IMR-90 (cell line): ENCODE measurements at regions not wholly inside any gene's neighbourhood (a gene's known extent, or its start where the extent isn't known, plus 50 kb on each side); places are given as distances from the start of the nearest gene placed in this dataset.

Experiments
- ATAC-seq: fragments of 200-7000 bp; cut with Tn5 transposase; 2 replicates; pipeline ENCODE4 v1.9.1; 2020; ENCODE audit warnings: low read depth, mild to moderate bottlenecking, moderate library complexity
- BruUV-seq: library from RNA; stranded (reverse); fragments of 400-500 nt; replicated peaks from 2 replicates; lab custom pipeline; 2021; lab: Mats Ljungman, UMichigan
- CTCF ChIA-PET: fragments of 300-600 bp; formaldehyde crosslinking; extraction: SDS; loops from one replicate; lab custom pipeline; 2021; ENCODE audit warnings: antibody characterized with exemption; lab: Yijun Ruan, JAX
- POLR2A ChIA-PET: fragments of 300-600 bp; sonication (Branson Sonifier 250); formaldehyde crosslinking; loops from one replicate; lab custom pipeline; 2022; ENCODE audit warnings: antibody characterized with exemption; ENCODE audit not compliant: unreplicated experiment; lab: Charles Lee
- DNase-seq: peaks from one replicate; pipeline ENCODE4 v3.0.0; 2013
- H2AFZ ChIP-seq: replicated peaks from 2 replicates; pipeline ENCODE3; 2013; ENCODE audit warnings: low read length, mild to moderate bottlenecking; ENCODE audit not compliant: poor library complexity
- H2AK5ac ChIP-seq: 2 replicates; pipeline ENCODE4 v1.6.1; 2013; ENCODE audit warnings: low read depth, low read length, inconsistent platforms
- H2AK9ac ChIP-seq: replicated peaks from 2 replicates; pipeline ENCODE3; 2013; ENCODE audit warnings: mild to moderate bottlenecking, low read depth, low read length, moderate library complexity; ENCODE audit not compliant: poor library complexity
- H2BK120ac ChIP-seq: 2 replicates; pipeline ENCODE4 v1.6.1; 2013; ENCODE audit warnings: low read depth, low read length, inconsistent platforms
- H2BK15ac ChIP-seq: 3 replicates; pipeline ENCODE4 v1.6.1; 2013; ENCODE audit warnings: low read depth, low read length, inconsistent platforms
- H2BK20ac ChIP-seq: 2 replicates; pipeline ENCODE4 v1.6.1; 2013; ENCODE audit warnings: low read depth, mild to moderate bottlenecking, inconsistent platforms, low read length, moderate library complexity
- H2BK5ac ChIP-seq: 2 replicates; pipeline ENCODE4 v1.6.1; 2013; ENCODE audit warnings: mild to moderate bottlenecking, low read depth, low read length, inconsistent platforms; ENCODE audit not compliant: poor library complexity, severe bottlenecking
- H3K14ac ChIP-seq: replicated peaks from 2 replicates; pipeline ENCODE4 v1.6.1; 2013; ENCODE audit warnings: low read depth, low read length, inconsistent platforms
- H3K18ac ChIP-seq: 2 replicates; pipeline ENCODE4 v1.6.1; 2013; ENCODE audit warnings: low read depth, low read length, control low read depth
- H3K23ac ChIP-seq: 2 replicates; pipeline ENCODE4 v1.6.1; 2013; ENCODE audit warnings: low read depth, low read length, inconsistent platforms
- H3K27ac ChIP-seq: 2 replicates; pipeline ENCODE4 v1.5.1; 2013; ENCODE audit warnings: mild to moderate bottlenecking, control low read depth, low read length; ENCODE audit not compliant: insufficient read depth
- H3K27me3 ChIP-seq: 2 replicates; pipeline ENCODE4 v1.6.1; 2013; ENCODE audit warnings: low read length; ENCODE audit not compliant: control insufficient read depth, insufficient read depth
- H3K36me3 ChIP-seq: 2 replicates; pipeline ENCODE4 v1.6.1; 2013; ENCODE audit warnings: low read length, mixed read lengths; ENCODE audit not compliant: control insufficient read depth, insufficient read depth
- H3K4ac ChIP-seq: 2 replicates; pipeline ENCODE4 v1.6.1; 2013; ENCODE audit warnings: low read depth, low read length, inconsistent platforms
- H3K4me1 ChIP-seq: 2 replicates; pipeline ENCODE4 v1.6.1; 2013; ENCODE audit warnings: low read length, mixed read lengths; ENCODE audit not compliant: control insufficient read depth, insufficient read depth
- H3K4me2 ChIP-seq: 2 replicates; pipeline ENCODE4 v1.6.1; 2013; ENCODE audit warnings: low read depth, mild to moderate bottlenecking, control low read depth, low read length, moderate library complexity
- H3K4me3 ChIP-seq: 2 replicates; pipeline ENCODE4 v1.5.1; 2013; ENCODE audit warnings: low read depth, mild to moderate bottlenecking, control low read depth, low read length, moderate library complexity; ENCODE audit not compliant: insufficient read depth
- H3K56ac ChIP-seq: 2 replicates; pipeline ENCODE4 v1.6.1; 2013; ENCODE audit warnings: low read length, inconsistent platforms; ENCODE audit not compliant: insufficient read depth; ENCODE audit errors: extremely low read depth
- H3K79me1 ChIP-seq, 2 experiments: 2 replicates each; pipeline ENCODE4 v1.6.1; 2013; ENCODE audit warnings: low read length in 2 of 2, inconsistent platforms in 1 of 2, low read depth in 1 of 2
- H3K9ac ChIP-seq: 2 replicates; pipeline ENCODE4 v1.6.1; 2013; ENCODE audit warnings: low read depth, low read length, control low read depth
- H3K9me1 ChIP-seq: 2 replicates; pipeline ENCODE4 v1.6.1; 2013; ENCODE audit warnings: low read length, inconsistent platforms; ENCODE audit not compliant: insufficient read depth
- H3K9me3 ChIP-seq: 2 replicates; pipeline ENCODE4 v1.6.1; 2013; ENCODE audit warnings: low read length; ENCODE audit not compliant: control insufficient read depth, insufficient read depth
- H4K20me1 ChIP-seq: 2 replicates; pipeline ENCODE4 v1.6.1; 2013; ENCODE audit warnings: low read length, inconsistent platforms; ENCODE audit not compliant: insufficient read depth
- H4K5ac ChIP-seq: 2 replicates; pipeline ENCODE4 v1.6.1; 2013; ENCODE audit warnings: mild to moderate bottlenecking, low read depth, low read length, control low read depth
- H4K8ac ChIP-seq, 2 experiments: 2 replicates each; pipeline ENCODE4 v1.6.1; 2013; ENCODE audit warnings: low read depth in 2 of 2, low read length in 2 of 2, control low read depth in 1 of 2, inconsistent platforms in 1 of 2
- H4K91ac ChIP-seq: 2 replicates; pipeline ENCODE4 v1.6.1; 2013; ENCODE audit warnings: low read depth, low read length, inconsistent platforms; ENCODE audit not compliant: insufficient read depth
- BHLHE40 ChIP-seq: fragments of 150-350 bp; IDR thresholded peaks from 2 replicates; pipeline ENCODE4 v1.6.1; 2016; ENCODE audit warnings: mild to moderate bottlenecking, low read depth, low read length
- CEBPB ChIP-seq: IDR thresholded peaks from 2 replicates; pipeline ENCODE4 v1.6.1; 2012; ENCODE audit warnings: low read depth, low read length, improper control_type of control experiment
- CHD1 ChIP-seq: IDR thresholded peaks from 2 replicates; pipeline ENCODE4 v1.6.1; 2012; ENCODE audit warnings: low read depth, low read length, improper control_type of control experiment
- ELK1 ChIP-seq: fragments of 150-350 bp; IDR thresholded peaks from 2 replicates; pipeline ENCODE4 v1.6.1; 2016; ENCODE audit warnings: low read depth, mild to moderate bottlenecking, low read length, moderate library complexity, borderline replicate concordance
- FOS ChIP-seq: fragments of 150-350 bp; IDR thresholded peaks from 2 replicates; pipeline ENCODE4 v1.6.1; 2016; ENCODE audit warnings: low read depth, low read length
- MAZ ChIP-seq: IDR thresholded peaks from 2 replicates; pipeline ENCODE4 v1.6.1; 2012; ENCODE audit warnings: low read depth, mild to moderate bottlenecking, low read length, improper control_type of control experiment, moderate library complexity, borderline replicate concordance
- MXI1 ChIP-seq: IDR thresholded peaks from 2 replicates; pipeline ENCODE4 v1.6.1; 2012; ENCODE audit warnings: low read depth, mild to moderate bottlenecking, low read length, moderate library complexity, borderline replicate concordance
- POLR2A ChIP-seq: IDR thresholded peaks from 2 replicates; pipeline ENCODE4 v1.6.1; 2012; ENCODE audit warnings: mild to moderate bottlenecking, low read depth, low read length
- RAD21 ChIP-seq: IDR thresholded peaks from 2 replicates; pipeline ENCODE4 v1.6.1; 2012; ENCODE audit warnings: low read length, improper control_type of control experiment
- RCOR1 ChIP-seq: IDR thresholded peaks from 2 replicates; pipeline ENCODE4 v1.6.1; 2012; ENCODE audit warnings: mild to moderate bottlenecking, low read length, improper control_type of control experiment; ENCODE audit not compliant: insufficient replicate concordance
- dilution Hi-C: fragments of 300-500 bp; cut with HindIII; formaldehyde crosslinking; loops from one replicate; pipeline ENCODE4 v1.14.3; 2018; ENCODE audit warnings: low sequenced_read_pairs; ENCODE audit not compliant: unreplicated experiment
- in situ Hi-C: fragments of 300-500 bp; cut with MboI; formaldehyde crosslinking; loops from 3 replicates; pipeline ENCODE4 v1.14.3; 2019; ENCODE audit warnings: low sequenced_read_pairs, inconsistent platforms, mixed read lengths
- intact Hi-C: fragments of 100-400 bp; cut with micrococcal nuclease; formaldehyde crosslinking; loops from 2 replicates; pipeline ENCODE4 v1.10.0; 2022
- TF ChIP-seq, protein P1 (sequence below): fragments of 150-350 bp; IDR thresholded peaks from 2 replicates; pipeline ENCODE4 v1.6.1; 2017; ENCODE audit warnings: mild to moderate bottlenecking, antibody characterized with exemption, low read length, low read depth
- TF ChIP-seq, protein P2 (sequence below): conservative IDR thresholded peaks from 2 replicates; pipeline ENCODE4 v1.5.1; 2012; ENCODE audit warnings: mild to moderate bottlenecking, low read depth, low read length, improper control_type of control experiment

DNA sequence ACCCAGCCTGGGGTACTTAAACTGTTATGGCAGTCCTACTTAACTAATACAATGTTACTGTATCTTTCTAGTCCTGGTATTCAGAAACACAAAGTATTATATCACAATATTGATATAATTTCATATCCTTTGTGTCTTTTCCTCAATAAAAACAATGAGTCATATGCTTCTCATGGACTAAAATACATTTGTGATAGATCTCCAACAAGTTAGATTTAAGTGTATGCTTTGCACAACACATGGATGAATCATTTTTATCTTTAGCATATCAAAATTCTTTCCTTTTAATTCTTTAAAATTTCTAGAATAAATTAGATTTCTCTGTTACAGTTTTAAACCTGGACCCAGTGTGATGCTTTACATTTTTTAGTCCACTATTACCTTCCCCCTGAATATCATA lies 1357.8 kb upstream of the ATXN8OS start:
- no peak overlapping the region for H2AK5ac ChIP-seq
- no peak overlapping the region for H3K27ac ChIP-seq
- H2BK20ac ChIP-seq, result no peak overlapping the region
- H2BK5ac ChIP-seq, result no peak overlapping the region
- H4K20me1 ChIP-seq, result no peaks in the 10 kb centered on the region
- no peak overlapping the region for H3K9ac ChIP-seq
- H3K27me3 ChIP-seq, result no peaks in the 10 kb centered on the region
- H2AFZ ChIP-seq, result no peak overlapping the region
- H3K79me1 ChIP-seq, result no peaks in the 10 kb centered on the region
- no peaks in the 10 kb centered on the region for H3K9me3 ChIP-seq
- no peaks in the 10 kb centered on the region for H3K36me3 ChIP-seq
- H3K4ac ChIP-seq, result no peak overlapping the region
- no peak overlapping the region for H4K91ac ChIP-seq
- H2AK9ac ChIP-seq, result no peak overlapping the region
- H2BK120ac ChIP-seq, result no peak overlapping the region
- no peak overlapping the region for H3K56ac ChIP-seq
- intact Hi-C loops (no loop called here), in situ Hi-C loops (no loop called here), dilution Hi-C loops (no loop called here)
- ChIA-PET POLR2A (no interaction called here), CTCF (no interaction called here)
- H2BK15ac ChIP-seq, result no peak overlapping the region
- H4K5ac ChIP-seq, result no peak overlapping the region
- DNase-seq (no peak), ATAC-seq (no peak)
- H4K8ac ChIP-seq, result no peak overlapping the region
- no peaks in the 10 kb centered on the region for H3K4me1 ChIP-seq
- H3K23ac ChIP-seq, result no peak overlapping the region
- TF ChIP-seq CHD1 (no peak), ELK1 (no peak), POLR2A (no peak), FOS (no peak), MXI1 (no peak), CEBPB (no peak), RAD21 (no peak), BHLHE40 (no peak), RCOR1 (no peak), MAZ (no peak)
- TF ChIP-seq, protein P1, sequence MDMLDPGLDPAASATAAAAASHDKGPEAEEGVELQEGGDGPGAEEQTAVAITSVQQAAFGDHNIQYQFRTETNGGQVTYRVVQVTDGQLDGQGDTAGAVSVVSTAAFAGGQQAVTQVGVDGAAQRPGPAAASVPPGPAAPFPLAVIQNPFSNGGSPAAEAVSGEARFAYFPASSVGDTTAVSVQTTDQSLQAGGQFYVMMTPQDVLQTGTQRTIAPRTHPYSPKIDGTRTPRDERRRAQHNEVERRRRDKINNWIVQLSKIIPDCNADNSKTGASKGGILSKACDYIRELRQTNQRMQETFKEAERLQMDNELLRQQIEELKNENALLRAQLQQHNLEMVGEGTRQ, result no peak
- TF ChIP-seq, protein P2, sequence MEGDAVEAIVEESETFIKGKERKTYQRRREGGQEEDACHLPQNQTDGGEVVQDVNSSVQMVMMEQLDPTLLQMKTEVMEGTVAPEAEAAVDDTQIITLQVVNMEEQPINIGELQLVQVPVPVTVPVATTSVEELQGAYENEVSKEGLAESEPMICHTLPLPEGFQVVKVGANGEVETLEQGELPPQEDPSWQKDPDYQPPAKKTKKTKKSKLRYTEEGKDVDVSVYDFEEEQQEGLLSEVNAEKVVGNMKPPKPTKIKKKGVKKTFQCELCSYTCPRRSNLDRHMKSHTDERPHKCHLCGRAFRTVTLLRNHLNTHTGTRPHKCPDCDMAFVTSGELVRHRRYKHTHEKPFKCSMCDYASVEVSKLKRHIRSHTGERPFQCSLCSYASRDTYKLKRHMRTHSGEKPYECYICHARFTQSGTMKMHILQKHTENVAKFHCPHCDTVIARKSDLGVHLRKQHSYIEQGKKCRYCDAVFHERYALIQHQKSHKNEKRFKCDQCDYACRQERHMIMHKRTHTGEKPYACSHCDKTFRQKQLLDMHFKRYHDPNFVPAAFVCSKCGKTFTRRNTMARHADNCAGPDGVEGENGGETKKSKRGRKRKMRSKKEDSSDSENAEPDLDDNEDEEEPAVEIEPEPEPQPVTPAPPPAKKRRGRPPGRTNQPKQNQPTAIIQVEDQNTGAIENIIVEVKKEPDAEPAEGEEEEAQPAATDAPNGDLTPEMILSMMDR, result no peak
- H3K18ac ChIP-seq, result no peak overlapping the region
- BruUV-seq, result no TSS peak
- no peak overlapping the region for H3K4me2 ChIP-seq
- no peak overlapping the region for H3K14ac ChIP-seq
- H3K4me3 ChIP-seq, result no peak overlapping the region
- H3K9me1 ChIP-seq, result no peaks in the 10 kb centered on the region
